ENCODE measurements at regions not wholly inside any gene's neighbourhood (a gene's known extent, or its start where the extent isn't known, plus 50 kb on each side); places are given as distances from the start of the nearest gene placed in this dataset.

DNA sequence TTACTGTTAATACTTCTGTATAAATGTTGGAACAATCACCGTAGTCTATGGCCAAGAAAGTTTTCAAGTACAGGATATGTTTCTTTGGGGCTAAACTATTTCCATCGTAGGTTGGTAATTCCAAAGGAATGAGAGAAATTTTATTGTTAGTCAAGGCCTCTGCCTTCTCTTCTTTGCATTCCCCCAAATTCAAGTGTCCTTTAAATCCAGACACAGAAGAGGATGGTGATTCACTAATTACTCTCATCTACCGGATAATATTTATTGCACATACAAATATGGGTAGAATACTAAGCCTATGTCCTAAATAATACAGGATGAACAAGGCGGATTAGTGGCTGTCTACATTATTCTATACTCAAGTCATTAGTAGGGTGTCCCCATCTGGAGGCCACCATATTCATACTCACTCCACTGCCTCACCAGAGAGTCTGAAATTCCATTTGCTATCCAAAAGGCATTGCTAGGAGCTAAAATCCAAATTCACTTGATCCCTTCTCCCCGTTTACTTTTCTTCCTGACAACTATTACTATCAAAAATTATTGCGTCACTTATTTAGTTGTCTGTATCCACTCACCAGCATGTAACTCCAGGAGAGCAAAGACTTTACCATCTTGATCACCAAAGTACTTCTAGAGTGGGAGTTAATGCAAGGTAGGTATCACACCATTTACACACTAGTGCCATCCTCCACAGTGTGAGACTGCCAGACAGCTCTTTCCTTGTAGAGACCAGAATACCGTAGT, 82.4 kb upstream of the SGCG start:
- H3K79me2 ChIP-seq (ENCODE audit: control insufficient read depth, insufficient read depth, low read length): no peaks in the 10 kb centered on the region
- ChIA-PET POLR2A (interaction anchor here (0.6 kb wide), 1 partner anchor 132 kb away, joined by 3 read pairs; no protein-coding TSS in a partner anchor), CTCF (ENCODE audit: low intra/inter-chr PET ratio) (no interaction called here)
- no peaks in the 10 kb centered on the region for H4K20me1 ChIP-seq (replicated peaks; ENCODE audit: control insufficient read depth, insufficient read depth, low read length)
- H3K27ac ChIP-seq (ENCODE audit: extremely low read depth, low read depth, low read length): no peak overlapping the region
- no peak for ATAC-seq
- no peak overlapping the region for H3K4me2 ChIP-seq (ENCODE audit: insufficient read depth, low read length)
- no peaks in the 10 kb centered on the region for H3K4me1 ChIP-seq (replicated peaks in 1 of 2; ENCODE audit: control insufficient read depth in 2 of 2, insufficient read depth in 2 of 2, low read length in 2 of 2)
- FAIRE-seq: no peak
- H3K27me3 ChIP-seq (ENCODE audit: control insufficient read depth in 2 of 2, insufficient read depth in 2 of 2, low read length in 2 of 2): peaks cover 0 to 4% of the 10 kb centered on the region in 2 experiments; a peak in 2 of 5 replicates
- under 1% methylated on average over 7 of the region's 7 CpGs for WGBS (ENCODE audit: insufficient coverage, low coverage, missing lambda C conversion rate)
- BruUV-seq (replicated peaks): no TSS peak
- H3K9me3 ChIP-seq (replicated peaks; ENCODE audit: control insufficient read depth, insufficient read depth, low read depth, low read length): no peaks in the 10 kb centered on the region
- in situ Hi-C loops (cut with MboI) (no loop called here), intact Hi-C loops (cut with micrococcal nuclease) (no loop called here)
- no peak for DNase-seq (ENCODE audit: extremely low read depth in 1 of 4, low spot score in 3 of 4)
- H2AFZ ChIP-seq (ENCODE audit: low read depth, low read length): no peak overlapping the region
- H3K4me3 ChIP-seq: no peak overlapping the region
- no peaks in the 10 kb centered on the region for H3K9me1 ChIP-seq (ENCODE audit: control insufficient read depth, insufficient read depth, low read length)
- no peaks in the 10 kb centered on the region for H3K36me3 ChIP-seq (ENCODE audit: control insufficient read depth, insufficient read depth, low read length)
- TF ChIP-seq ZNF57 (CRISPR knock-in tag; IDR thresholded peaks at IDR 0.05): no peak
- TF ChIP-seq SRSF3 (IDR thresholded peaks at IDR 0.05; ENCODE audit: insufficient read depth, low read length): no peak
- no peak for TF ChIP-seq ZBTB8A (IDR thresholded peaks at IDR 0.05; ENCODE audit: partially characterized antibody)
- no peak for TF ChIP-seq PML (IDR thresholded peaks at IDR 0.05; ENCODE audit: low read length)
- TF ChIP-seq KDM2B (CRISPR knock-in tag; IDR thresholded peaks at IDR 0.05): no peak
- TF ChIP-seq, protein P1, sequence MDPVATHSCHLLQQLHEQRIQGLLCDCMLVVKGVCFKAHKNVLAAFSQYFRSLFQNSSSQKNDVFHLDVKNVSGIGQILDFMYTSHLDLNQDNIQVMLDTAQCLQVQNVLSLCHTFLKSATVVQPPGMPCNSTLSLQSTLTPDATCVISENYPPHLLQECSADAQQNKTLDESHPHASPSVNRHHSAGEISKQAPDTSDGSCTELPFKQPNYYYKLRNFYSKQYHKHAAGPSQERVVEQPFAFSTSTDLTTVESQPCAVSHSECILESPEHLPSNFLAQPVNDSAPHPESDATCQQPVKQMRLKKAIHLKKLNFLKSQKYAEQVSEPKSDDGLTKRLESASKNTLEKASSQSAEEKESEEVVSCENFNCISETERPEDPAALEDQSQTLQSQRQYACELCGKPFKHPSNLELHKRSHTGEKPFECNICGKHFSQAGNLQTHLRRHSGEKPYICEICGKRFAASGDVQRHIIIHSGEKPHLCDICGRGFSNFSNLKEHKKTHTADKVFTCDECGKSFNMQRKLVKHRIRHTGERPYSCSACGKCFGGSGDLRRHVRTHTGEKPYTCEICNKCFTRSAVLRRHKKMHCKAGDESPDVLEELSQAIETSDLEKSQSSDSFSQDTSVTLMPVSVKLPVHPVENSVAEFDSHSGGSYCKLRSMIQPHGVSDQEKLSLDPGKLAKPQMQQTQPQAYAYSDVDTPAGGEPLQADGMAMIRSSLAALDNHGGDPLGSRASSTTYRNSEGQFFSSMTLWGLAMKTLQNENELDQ (CRISPR knock-in tag; IDR thresholded peaks at IDR 0.05; ENCODE audit: borderline replicate concordance): no peak
- TF ChIP-seq, protein P2, sequence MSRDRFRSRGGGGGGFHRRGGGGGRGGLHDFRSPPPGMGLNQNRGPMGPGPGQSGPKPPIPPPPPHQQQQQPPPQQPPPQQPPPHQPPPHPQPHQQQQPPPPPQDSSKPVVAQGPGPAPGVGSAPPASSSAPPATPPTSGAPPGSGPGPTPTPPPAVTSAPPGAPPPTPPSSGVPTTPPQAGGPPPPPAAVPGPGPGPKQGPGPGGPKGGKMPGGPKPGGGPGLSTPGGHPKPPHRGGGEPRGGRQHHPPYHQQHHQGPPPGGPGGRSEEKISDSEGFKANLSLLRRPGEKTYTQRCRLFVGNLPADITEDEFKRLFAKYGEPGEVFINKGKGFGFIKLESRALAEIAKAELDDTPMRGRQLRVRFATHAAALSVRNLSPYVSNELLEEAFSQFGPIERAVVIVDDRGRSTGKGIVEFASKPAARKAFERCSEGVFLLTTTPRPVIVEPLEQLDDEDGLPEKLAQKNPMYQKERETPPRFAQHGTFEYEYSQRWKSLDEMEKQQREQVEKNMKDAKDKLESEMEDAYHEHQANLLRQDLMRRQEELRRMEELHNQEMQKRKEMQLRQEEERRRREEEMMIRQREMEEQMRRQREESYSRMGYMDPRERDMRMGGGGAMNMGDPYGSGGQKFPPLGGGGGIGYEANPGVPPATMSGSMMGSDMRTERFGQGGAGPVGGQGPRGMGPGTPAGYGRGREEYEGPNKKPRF (IDR thresholded peaks at IDR 0.05; ENCODE audit: low read depth, low read length): no peak
- TF ChIP-seq MEF2A (IDR thresholded peaks at IDR 0.05; ENCODE audit: control insufficient read depth, low read depth, low read length): no peak
- no peak overlapping the region for H3K9ac ChIP-seq (ENCODE audit: insufficient read depth in 1 of 2, low read depth in 2 of 2, low read length in 2 of 2)
